Skeletal muscle tissue (tissue), 3 donors: ENCODE measurements at regions not wholly inside any gene's neighbourhood (a gene's known extent, or its start where the extent isn't known, plus 50 kb on each side); places are given as distances from the start of the nearest gene placed in this dataset.

Experiments used
- H3K27ac ChIP-seq: one replicate; pipeline ENCODE4 v1.7.0; 2013; ENCODE audit warnings: mild to moderate bottlenecking, low read depth, low read length, inconsistent platforms
- H3K27me3 ChIP-seq, 3 donors: one replicate each; pipeline ENCODE4 v1.7.0; 2013; ENCODE audit warnings: low read length in 3 of 3; ENCODE audit not compliant: control insufficient read depth in 3 of 3, insufficient read depth in 3 of 3
- H3K36me3 ChIP-seq, 3 donors: one replicate each; pipeline ENCODE4 v1.7.0; 2013; ENCODE audit warnings: low read length in 3 of 3; ENCODE audit not compliant: control insufficient read depth in 3 of 3, insufficient read depth in 3 of 3
- H3K4me1 ChIP-seq, 3 donors: one replicate each; pipeline ENCODE4 v1.7.0; 2013; ENCODE audit warnings: low read length in 3 of 3, mild to moderate bottlenecking in 3 of 3; ENCODE audit not compliant: control insufficient read depth in 3 of 3, insufficient read depth in 3 of 3
- H3K4me3 ChIP-seq, 3 donors: one replicate each; pipeline ENCODE4 v1.7.0; 2013; ENCODE audit warnings: low read length in 3 of 3
- H3K9ac ChIP-seq, 3 donors: one replicate each; pipeline ENCODE4 v1.7.0; 2013; ENCODE audit warnings: low read length in 3 of 3, mild to moderate bottlenecking in 3 of 3, moderate library complexity in 2 of 3, low read depth in 1 of 3
- H3K9me3 ChIP-seq, 3 donors: one replicate each; pipeline ENCODE4 v1.7.0; 2013; ENCODE audit warnings: low read length in 3 of 3; ENCODE audit not compliant: control insufficient read depth in 3 of 3
- donor health status: Osteomylitis.

DNA sequence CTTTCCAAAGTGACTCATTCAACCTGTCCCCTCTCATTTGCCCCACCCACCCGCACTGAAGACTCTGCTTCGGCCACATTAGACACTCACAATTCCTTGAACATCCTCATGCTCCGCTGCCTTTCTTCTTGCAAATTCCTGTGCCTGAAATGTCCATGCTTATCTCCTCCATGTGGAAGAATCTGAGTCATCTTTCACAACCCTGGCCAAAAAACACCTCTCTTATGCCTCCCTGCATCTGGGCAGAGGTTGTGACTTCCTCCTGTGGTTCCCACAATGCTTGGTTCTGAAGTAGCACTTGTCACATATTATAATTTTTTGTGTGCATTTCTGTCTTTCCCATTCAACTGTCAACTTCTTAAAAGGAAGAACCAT lies 238.6 kb downstream of the ENC1 start:
- Histone ChIP-seq H3K4me1 (peaks cover 12 to 32% (median 21%) of the 10 kb centered on the region in 3 donors), H3K4me3 (no peak overlapping the region)

GRCh38 chr5:74401281-74401945 lies 239.1 kb downstream of the ENC1 start:
- no peak overlapping the region for H3K4me3 ChIP-seq
- H3K27ac ChIP-seq, result no peak overlapping the region
- H3K9me3 ChIP-seq, result peaks cover 0 to 5% (median 2%) of the 10 kb centered on the region in 3 donors
- peaks cover 12 to 29% (median 21%) of the 10 kb centered on the region in 3 donors for H3K4me1 ChIP-seq
- no peaks in the 10 kb centered on the region for H3K36me3 ChIP-seq
- no peak overlapping the region for H3K9ac ChIP-seq
- H3K27me3 ChIP-seq, result no peaks in the 10 kb centered on the region

More for the DNA sequence above, 238.6 kb downstream of the ENC1 start:
- no peaks in the 10 kb centered on the region for H3K27me3 ChIP-seq
- H3K9me3 ChIP-seq, result peaks cover 0 to 5% (median 2%) of the 10 kb centered on the region in 3 donors
- no peak overlapping the region for H3K27ac ChIP-seq
- no peak overlapping the region for H3K9ac ChIP-seq
- H3K36me3 ChIP-seq, result no peaks in the 10 kb centered on the region

- H3K4me1 ChIP-seq, result peaks cover 10 to 27% (median 14%) of the 10 kb centered on the region in 3 donors
- H3K9ac ChIP-seq, result no peak overlapping the region
- no peak overlapping the region for H3K27ac ChIP-seq
Observed at GRCh38 chr5:74400067-74400466, 240.5 kb downstream of the ENC1 start.

DNA sequence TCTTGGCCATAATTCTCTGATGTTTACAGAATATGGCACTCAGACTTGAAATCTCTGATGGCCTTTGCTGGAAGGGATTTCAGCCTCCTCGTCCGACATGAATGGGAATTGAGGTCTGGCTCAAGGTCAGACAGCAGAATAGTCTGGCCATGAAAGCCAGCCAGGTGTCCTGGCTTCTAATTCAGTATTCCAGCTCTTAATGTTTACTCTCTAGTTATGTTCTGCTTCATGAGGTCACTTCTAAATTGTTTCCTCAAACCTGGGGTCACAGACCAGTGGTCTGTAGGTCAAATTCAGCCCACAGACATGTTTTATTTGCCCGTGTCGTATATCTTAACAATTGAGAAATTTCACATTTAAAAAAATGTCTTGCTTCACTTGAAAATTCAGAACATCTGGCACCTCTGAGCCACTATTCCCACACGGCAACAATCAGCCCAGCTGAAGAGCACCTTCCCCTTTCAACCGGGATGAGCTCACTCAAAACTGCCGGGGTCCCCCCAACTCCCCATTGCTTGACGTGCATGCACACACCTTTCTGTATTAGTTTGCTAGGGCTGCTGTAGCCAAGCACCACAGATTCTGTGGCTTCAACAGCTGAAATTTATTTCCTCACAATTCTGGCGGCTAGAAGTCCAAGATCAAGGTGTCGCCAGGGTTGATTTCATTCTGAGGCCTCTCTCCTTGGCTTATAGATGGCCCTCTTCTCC lies 243.5 kb downstream of the ENC1 start:
- Histone ChIP-seq H3K9me3 (peaks cover 0 to 5% (median 2%) of the 10 kb centered on the region in 3 donors), H3K27ac (no peak overlapping the region), H3K36me3 (no peaks in the 10 kb centered on the region), H3K27me3 (no peaks in the 10 kb centered on the region), H3K4me3 (no peak overlapping the region), H3K4me1 (peaks cover 0 to 7% (median 4%) of the 10 kb centered on the region in 3 donors), H3K9ac (no peak overlapping the region)

More at GRCh38 chr5:74400067-74400466, 240.5 kb downstream of the ENC1 start:
- H3K27me3 ChIP-seq, result no peaks in the 10 kb centered on the region
- peaks cover 0 to 5% (median 2%) of the 10 kb centered on the region in 3 donors for H3K9me3 ChIP-seq
- no peaks in the 10 kb centered on the region for H3K36me3 ChIP-seq
- H3K4me3 ChIP-seq, result no peak overlapping the region

- no peak overlapping the region for H3K9ac ChIP-seq
- no peaks in the 10 kb centered on the region for H3K36me3 ChIP-seq
- H3K4me3 ChIP-seq, result no peak overlapping the region
- no peaks in the 10 kb centered on the region for H3K27me3 ChIP-seq
- H3K4me1 ChIP-seq, result peaks cover 0 to 7% (median 4%) of the 10 kb centered on the region in 3 donors
- peaks cover 0 to 5% (median 2%) of the 10 kb centered on the region in 3 donors for H3K9me3 ChIP-seq
- no peak overlapping the region for H3K27ac ChIP-seq
Observed at GRCh38 chr5:74394916-74395880, 245.3 kb downstream of the ENC1 start.

- no peak overlapping the region for H3K9ac ChIP-seq
- no peak overlapping the region for H3K4me3 ChIP-seq
- peaks cover 0 to 11% (median 4%) of the 10 kb centered on the region in 3 donors for H3K4me1 ChIP-seq
- no peaks in the 10 kb centered on the region for H3K27me3 ChIP-seq
- no peaks in the 10 kb centered on the region for H3K36me3 ChIP-seq
- H3K9me3 ChIP-seq, result peaks cover 0 to 5% (median 2%) of the 10 kb centered on the region in 3 donors
- no peak overlapping the region for H3K27ac ChIP-seq
Observed at GRCh38 chr5:74394528-74394915, 246.0 kb downstream of the ENC1 start.

DNA sequence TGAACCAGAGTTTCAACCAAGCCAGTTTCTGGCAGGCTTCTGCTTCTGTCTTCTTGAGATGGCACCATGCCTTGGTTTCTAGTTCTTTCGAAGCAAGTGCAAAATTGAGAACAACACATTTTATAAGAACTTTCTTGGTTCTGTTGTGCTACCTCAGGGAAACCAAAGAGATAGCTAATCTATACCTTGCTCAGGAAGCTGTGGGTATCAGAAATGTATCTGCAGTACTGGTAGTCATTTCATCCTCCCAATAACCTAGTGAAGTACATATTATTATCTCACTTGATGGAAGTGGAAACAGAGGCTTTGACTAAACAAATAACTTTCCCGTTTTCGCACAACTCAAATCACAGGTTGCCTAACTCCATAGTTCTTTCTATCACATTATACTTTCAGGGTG lies 246.6 kb downstream of the ENC1 start:
- no peaks in the 10 kb centered on the region for H3K36me3 ChIP-seq
- H3K27me3 ChIP-seq, result no peaks in the 10 kb centered on the region

DNA sequence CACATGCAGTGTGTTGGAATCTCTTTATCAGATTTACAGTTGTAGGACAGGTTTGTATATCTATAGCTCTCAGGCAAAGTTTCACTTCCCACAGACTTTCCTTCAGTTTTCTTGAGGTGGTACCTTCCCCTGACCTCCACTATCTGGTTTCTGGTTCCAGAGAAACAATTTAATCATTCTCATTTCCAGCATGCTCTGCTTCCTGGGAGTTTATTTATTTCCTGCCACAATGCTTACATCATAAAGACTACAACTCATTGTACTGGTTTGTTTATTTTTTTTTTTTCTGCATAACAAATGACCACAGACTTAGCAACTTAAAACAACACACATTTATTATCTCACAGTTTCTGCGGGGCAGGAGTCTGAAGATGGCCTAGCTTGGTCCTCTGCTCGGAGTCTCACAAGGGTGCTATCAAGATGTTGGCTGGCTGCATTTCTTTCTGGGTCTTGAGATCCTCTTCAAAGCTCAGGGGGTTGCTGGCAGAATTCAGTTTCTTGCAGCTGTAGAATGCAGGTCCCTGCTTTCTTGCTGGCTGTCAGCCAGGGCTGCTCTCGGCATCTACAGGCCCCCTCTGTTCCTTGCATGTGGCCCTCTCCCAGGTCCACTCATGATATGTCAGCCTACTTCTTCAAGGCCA lies 247.7 kb downstream of the ENC1 start:
- Histone ChIP-seq H3K4me3 (no peak overlapping the region), H3K9me3 (no peaks in the 10 kb centered on the region), H3K4me1 (peaks cover 0 to 11% (median 4%) of the 10 kb centered on the region in 3 donors), H3K36me3 (no peaks in the 10 kb centered on the region), H3K27me3 (no peaks in the 10 kb centered on the region), H3K9ac (no peak overlapping the region), H3K27ac (no peak overlapping the region)

More for the DNA sequence above, 246.6 kb downstream of the ENC1 start:
- H3K4me3 ChIP-seq, result no peak overlapping the region
- no peak overlapping the region for H3K9ac ChIP-seq
- H3K27ac ChIP-seq, result no peak overlapping the region
- peaks cover 0 to 11% (median 4%) of the 10 kb centered on the region in 3 donors for H3K4me1 ChIP-seq
- no peaks in the 10 kb centered on the region for H3K9me3 ChIP-seq

- H3K9ac ChIP-seq, result no peak overlapping the region
- H3K27ac ChIP-seq, result no peak overlapping the region
- H3K9me3 ChIP-seq, result no peaks in the 10 kb centered on the region
- no peak overlapping the region for H3K4me3 ChIP-seq
- no peaks in the 10 kb centered on the region for H3K36me3 ChIP-seq
- peaks cover 0 to 8% (median 0%) of the 10 kb centered on the region in 3 donors for H3K4me1 ChIP-seq
- H3K27me3 ChIP-seq, result no peaks in the 10 kb centered on the region
Observed at GRCh38 chr5:74391410-74391809, 249.1 kb downstream of the ENC1 start.
